GM19372 (cell line): ENCODE measurements at regions not wholly inside any gene's neighbourhood (a gene's known extent, or its start where the extent isn't known, plus 50 kb on each side); places are given as distances from the start of the nearest gene placed in this dataset.
A peak's percentile ranks its signal among the peaks of the same experiment; 100 is the strongest.

Source experiments
- ATAC-seq: cut with Tn5 transposase; IDR thresholded peaks from one replicate; pipeline ENCODE4 v1.9.1; 2021; ENCODE audit warnings: mild to moderate bottlenecking, low read depth, moderate library complexity; ENCODE audit not compliant: unreplicated experiment

DNA sequence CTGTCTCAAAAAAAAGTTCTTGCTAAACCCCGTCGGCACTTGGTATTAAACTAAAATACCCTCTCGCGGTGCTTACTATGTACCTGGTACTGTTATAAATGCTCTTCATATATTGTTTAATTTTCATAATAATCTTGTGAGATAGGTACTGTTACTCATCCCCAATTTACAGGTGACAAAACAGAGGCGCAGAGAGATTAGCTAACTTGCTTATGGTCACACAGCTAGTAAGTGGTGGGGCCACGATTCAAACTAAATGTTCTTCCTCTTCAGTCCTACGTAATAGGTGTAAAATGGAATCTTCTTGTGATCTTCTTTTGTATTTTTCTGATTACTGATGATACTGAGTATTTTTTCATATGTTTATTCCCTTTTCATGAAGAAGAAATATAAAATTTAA lies 51.3 kb downstream of the TET3 start:
- ATAC-seq = no peak

DNA sequence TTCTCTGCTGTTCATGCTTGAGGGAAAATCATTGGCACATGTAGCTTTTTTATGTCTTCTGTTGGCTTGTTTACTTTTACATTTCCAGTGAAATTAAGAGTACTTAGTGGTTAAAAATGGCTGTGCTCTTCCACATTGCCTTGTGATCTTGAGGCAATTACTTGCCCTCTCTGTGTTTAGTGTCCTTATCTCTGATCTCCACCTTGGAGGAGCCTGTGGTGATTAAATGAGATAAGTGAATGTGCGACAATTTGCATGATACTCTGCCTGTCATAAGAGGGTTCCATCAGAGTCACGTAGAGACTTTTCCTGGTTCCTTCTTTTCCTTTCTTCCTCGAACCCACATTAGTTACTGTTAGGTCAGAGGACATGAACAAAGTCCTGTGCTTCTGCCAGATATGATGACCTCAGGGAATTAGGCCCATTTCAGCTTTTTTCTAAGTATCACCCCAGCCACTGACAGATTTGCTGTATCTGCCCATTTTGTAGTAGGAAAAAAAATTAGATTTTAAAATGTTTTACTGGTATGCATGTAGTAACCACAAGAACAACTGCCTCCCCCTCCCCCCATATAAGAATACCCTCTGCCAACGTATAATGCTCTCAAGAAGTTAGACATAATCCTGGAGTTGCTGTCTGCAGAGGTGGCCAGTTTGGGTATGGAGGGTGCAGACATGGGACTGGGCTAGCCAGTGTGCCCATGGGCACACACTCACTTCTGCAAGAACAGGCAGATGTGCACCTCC lies 51.9 kb downstream of the TET3 start:
- no peak for ATAC-seq

DNA sequence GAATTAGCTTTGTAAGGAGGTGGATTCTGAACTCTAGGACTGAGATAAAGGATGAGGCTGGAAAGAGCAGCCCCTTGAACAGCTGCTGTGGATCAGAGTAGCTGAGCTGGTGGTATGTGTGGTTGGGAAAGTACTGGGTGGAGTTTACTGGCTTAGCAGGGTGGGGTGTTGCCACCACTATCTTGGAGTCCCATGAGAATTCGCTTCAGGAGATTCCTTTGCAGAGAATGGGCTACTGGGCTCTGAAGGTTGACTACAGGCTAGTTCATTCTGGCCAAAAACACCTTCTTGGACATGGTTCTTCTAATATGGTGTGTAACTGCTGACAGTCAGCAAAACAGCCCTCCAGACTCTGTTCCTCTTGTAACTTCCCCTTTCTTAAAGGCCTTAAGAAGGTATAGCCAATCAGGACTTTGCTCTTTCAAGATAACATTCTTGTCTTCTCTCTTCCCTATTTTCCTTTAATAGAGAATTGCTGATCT lies 52.7 kb downstream of the TET3 start:
- ATAC-seq = peak; percentile 50

DNA sequence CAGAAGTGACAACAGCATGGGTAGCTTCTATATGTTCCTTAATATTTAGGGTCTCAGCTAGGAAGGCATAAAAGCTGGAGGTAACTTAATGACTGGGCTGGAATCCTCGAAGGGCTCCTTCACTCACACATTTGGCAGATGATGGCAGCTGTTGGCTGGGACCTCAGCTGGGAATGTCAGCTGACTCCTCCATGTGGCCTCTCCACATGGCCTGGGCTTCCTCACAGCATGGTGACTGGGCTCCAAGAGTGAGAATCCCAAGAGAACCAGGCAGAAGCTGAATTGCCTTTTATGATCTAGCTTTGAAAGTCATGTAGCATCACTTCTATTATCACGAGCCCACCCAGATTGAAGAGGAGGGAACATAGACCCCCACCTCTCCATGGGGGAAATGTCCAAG lies 54.9 kb downstream of the TET3 start:
- ATAC-seq = no peak

DNA sequence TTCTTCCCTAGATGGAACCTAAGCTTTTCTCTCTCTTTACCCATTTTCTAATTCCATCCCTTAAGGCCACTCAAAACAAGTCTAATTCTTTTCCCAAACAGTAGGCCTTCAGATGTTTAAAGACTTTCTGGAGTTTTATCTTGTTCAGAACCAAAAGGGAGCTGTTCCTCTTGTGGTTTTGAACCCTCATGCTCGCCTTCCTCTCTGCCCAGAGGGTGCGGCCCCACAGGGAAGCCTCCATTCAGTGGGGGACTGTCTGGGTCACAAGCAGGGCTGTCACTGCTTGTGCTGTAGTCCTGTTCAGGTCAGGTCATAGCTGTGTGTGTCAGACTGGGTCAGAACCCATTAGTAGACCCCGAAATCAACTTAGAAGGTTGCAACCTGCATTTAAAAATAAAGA lies 56.5 kb downstream of the TET3 start:
- ATAC-seq = no peak

DNA sequence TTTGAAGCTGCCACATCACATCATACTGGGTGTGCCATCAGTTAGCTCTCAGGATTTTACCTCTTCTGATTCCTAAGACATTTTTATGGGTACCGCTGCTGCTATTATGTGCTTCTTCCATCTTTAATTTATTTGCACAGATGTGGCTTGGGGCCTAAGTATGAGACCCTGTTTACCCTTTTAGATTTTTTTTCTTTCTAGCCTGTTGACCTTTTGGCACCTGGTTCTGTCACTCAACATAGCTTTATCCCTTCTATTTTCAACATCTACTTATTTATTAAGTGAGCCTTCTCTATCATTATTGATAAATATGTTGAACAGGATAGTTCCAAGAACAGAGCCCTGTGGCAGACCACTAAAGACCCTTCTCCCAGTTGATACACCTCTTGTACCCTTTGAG lies 57.0 kb downstream of the TET3 start:
- ATAC-seq = no peak

DNA sequence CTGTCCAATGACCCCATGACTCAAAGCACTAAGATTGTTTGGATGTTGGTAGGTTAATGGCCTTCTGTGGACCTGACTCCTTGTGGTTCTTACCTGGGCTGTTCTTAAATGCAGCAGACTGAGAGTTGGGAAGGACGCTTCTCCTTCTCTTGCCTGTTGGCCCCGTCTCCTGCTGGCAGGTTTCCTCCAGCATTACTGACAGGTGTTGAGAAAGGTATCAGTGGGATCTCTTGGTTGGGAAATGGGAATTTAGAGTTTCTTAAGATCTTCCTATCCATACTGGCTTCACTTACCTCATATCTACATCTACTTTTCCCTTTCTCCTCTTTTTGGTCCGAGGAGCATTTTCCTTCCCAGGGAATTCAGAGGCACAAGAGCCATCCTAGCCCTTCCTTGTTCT lies 57.9 kb downstream of the TET3 start:
- no peak for ATAC-seq

DNA sequence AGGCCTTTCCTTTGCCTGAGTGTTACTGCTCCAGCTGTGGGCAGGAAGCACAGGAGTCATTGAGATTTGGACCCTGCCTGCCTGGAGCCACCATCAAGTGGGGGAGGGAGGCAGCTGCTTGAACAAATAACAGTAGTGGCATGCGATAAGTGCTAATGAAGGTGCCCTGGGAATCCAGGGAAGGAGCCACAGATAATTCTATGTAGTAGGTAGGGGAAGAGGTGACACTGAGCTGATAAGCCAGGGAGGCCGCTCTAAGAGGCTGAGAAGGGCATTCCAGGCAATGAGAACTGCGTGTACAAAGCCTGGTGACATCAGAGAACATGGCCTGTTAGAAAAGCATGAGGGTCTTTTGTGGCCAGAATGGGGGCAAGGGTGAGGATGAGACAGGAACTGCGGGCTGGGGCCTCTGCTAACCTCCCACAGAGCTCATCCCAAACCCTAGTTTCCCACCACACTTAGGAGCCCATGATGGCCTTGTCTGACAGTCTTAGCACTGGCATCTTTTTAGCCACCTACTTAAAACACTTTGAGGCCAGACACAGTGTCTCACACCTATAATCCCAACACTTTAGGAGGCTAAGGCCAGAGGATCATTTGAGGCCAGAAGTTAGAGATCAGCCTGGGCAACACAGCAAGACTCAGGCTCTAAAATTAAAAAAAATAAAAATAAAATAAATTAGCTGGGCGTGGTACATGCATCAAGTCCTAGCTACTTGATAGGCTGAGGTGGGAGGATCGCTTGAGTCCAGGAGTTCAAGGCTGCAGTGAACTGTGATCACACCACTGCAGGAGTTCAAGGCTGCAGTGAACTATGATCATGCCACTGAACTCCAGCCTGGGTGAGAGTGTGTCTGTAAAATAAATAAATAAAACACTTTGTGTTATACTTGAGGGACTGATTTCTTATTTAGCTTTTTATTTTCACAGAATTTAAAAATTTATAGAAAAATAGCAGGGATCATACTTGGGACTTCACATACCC lies 58.9 kb downstream of the TET3 start:
- no peak for ATAC-seq

DNA sequence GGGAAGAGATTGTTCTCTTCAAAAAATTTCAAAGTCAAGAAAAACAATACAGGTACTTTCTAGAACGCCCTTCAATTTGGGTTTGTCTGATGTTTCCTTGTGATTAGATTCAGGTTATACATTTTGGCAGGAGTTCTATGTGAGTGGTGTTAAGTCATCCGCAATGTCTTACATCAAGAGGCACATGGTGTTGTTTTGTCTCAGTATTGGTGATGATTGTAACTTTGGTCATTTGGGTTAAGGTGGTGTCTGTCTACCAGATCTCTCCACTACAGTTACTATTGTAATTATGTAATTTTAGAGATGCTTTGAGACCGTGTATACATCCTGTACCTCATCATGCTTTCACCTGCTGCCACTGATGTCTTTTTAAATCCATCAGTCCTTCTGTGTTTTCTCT lies 60.3 kb downstream of the TET3 start:
- ATAC-seq = no peak

DNA sequence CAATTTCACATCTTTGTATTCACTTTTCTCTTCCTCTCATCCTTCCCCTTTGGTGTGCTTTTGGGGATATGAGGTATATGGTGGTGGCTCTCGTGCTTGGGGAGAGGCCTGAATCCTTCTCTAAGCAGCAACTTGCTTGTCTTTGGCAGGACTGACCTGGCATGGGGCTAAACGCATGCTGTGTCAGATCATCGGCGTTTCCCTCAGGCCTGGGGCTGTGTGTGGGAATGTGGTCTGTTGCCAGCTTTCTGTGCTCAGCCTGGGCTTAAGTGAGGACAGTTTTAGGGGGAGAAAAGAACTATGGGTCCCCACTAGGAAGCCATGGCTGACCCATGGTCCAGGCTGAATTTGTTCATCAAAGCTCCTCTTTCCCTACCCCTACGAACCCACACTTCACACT lies 60.7 kb downstream of the TET3 start:
- ATAC-seq = no peak

DNA sequence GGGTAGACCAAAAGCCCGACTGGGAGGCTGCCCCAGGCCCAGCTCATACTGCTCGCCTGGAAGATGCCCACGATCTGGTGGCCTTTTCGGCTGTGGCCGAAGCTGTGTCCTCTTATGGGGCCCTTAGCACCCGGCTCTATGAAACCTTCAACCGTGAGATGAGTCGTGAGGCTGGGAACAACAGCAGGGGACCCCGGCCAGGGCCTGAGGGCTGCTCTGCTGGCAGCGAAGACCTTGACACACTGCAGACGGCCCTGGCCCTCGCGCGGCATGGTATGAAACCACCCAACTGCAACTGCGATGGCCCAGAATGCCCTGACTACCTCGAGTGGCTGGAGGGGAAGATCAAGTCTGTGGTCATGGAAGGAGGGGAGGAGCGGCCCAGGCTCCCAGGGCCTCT lies 61.7 kb downstream of the TET3 start:
- ATAC-seq = no peak

DNA sequence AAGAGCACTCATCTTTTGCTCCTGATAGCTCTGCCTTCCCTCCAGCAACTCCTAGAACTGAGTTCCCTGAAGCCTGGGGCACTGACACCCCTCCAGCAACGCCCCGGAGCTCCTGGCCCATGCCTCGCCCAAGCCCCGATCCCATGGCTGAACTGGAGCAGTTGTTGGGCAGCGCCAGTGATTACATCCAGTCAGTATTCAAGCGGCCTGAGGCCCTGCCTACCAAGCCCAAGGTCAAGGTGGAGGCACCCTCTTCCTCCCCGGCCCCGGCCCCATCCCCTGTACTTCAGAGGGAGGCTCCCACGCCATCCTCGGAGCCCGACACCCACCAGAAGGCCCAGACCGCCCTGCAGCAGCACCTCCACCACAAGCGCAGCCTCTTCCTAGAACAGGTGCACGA lies 62.4 kb downstream of the TET3 start:
- no peak for ATAC-seq

DNA sequence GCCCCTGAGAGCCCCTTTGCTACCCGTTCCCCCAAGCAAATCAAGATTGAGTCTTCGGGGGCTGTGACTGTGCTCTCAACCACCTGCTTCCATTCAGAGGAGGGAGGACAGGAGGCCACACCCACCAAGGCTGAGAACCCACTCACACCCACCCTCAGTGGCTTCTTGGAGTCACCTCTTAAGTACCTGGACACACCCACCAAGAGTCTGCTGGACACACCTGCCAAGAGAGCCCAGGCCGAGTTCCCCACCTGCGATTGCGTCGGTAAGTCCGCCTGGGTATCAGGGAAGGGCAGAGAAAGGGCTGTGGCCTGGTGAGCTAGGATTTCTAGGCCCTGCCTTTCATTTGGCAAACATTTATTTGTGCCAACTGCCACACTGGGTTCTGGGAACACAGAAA lies 63.4 kb downstream of the TET3 start:
- no peak for ATAC-seq

DNA sequence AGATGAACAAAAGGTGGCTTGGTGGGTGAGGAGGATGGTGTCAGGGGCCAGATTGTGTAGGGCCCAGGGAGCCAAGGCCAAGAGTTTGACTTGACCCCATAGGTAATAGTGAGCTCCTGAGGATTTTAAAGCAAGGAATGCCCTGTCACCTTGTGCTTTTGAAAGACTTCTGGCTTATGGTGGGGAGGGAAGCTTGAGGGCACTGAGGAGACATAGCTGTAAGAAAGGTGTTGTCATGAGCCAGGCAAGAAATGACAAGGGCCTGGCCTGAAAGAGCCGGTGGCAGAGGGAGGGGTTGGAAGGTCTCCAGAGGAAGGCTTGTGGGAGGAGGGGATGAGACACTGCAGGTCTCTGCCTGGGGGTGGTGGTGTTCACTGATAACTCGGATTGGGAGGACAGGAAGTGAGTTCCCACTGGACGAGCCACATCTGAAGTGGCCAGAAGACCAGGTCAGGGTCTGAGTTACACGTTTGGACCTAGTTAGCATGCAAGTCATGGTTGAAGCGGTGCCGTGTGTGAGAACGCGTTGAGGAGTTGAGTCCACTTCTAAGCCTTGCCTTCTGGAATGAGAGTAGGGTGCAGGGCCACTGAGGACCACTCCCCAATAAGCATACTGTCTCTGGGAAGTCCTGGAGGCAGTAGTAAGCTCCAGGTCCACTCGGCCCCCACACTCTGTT lies 64.3 kb downstream of the TET3 start:
- ATAC-seq = no peak

DNA sequence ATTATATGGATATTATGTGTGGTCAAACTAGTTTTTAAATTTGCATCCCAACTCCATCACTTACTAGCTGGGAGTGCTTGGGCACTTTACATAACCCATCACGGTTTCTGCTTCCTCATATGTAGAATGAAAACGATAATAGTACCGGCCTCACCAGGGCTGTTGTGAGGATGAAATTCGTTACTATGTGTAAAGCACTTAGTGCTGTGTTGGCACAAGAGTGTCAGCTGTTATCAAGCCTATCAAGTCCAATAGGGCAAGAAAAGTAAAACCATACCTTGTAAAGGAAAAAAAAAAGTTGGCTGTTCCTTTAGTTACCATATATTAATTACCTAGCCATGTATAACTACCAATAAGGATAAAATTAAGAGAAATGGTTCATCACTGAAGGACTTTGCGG lies 65.4 kb downstream of the TET3 start:
- no peak for ATAC-seq

DNA sequence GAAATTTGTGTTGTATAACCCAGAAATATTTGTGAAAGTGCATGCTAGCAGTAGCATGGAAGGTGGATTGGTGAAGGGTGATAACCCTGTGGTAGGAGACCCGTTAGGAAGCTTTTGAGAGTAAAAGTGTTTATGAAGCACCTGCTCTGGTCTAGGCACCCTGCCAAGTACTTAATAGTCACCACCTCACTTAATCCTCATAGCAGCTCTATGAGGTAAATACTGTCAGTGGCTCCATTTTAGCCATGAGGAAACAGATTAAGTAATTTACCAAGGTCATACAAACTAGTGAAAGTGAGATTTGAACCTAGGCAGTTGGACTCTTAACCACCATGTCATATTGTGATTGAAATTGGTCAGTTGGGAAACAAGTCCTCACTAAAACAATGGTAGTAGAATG lies 66.8 kb downstream of the TET3 start:
- ATAC-seq = no peak

DNA sequence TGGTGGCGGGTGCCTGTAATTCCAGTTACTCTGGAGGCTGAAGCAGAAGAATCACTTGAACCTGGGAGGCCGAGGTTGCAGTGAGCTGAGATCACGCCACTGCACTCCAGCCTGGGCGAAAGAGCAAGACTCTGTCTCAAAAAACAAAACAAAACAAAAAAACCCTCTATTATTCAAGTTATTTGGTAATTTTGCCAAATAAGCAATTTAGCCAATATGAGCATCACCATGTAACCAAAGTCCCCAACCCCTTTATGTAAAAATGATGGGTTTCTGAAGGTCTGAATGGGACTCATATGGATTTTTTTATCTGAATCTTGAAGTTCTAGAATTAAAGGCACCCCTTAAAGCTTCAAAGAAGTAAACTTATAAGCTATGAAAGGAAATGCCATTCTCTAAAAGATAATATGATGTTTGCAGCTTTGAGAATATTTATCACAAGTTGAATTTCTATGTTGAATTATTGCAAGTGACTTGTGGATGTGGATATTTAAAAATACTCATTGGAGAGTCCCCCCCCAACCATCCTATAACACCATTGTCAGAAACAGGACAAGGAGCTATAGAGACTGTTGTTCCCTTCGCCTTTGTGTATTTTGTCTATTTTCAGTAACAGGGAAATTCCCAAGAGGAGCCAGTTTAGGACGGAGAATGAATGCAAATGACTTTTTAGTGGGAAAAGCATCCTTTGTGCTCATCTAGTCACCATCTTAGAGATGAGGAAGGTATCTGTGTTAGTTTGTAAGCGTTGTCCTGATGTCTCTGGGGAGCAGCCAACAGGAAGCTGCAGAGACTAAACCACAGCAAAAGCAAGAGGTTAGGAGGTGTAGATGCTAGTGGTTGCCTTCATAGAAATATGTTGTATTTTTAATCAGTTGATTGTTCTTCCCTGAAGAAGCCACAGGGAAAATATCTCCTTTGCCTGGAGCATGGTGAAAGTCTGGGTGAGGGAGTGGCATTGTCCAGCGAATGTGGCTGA lies 68.3 kb downstream of the TET3 start:
- ATAC-seq = no peak

DNA sequence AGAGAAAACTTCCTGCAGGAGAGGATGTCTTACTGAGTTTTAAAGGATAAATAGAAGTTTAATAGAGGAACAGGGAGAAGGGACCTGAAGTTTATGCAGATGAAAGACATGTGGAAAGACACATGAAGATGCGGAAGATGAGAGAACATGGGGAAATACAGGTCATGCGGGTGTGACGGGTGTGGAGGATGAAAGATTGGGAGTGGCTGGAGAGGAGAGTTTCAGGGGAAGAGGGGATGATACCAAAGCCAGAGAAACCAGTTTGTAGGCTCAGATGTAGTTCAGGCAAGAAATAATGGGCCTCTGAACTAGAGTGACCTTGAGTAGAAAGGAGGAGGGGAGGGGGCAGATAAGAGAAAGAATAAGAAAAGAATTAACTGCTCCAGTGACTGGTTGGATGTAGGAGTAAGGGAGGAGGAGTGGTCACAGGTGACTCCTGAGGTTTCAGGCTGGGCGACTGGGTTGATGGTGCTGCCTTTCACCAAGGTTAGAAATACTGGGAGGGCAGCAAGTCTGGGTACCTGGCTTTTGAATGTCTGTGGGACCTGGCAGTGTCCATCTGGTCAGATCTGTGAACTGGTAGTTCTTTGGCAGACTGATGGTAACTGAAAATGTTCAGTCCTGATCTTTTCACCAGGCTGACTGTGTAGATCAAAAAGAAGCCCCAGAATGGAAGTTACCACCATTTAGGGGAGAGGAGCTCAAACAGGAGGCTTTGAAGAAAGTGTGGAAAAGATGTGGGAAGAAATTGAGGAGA lies 69.4 kb downstream of the TET3 start:
- no peak for ATAC-seq

DNA sequence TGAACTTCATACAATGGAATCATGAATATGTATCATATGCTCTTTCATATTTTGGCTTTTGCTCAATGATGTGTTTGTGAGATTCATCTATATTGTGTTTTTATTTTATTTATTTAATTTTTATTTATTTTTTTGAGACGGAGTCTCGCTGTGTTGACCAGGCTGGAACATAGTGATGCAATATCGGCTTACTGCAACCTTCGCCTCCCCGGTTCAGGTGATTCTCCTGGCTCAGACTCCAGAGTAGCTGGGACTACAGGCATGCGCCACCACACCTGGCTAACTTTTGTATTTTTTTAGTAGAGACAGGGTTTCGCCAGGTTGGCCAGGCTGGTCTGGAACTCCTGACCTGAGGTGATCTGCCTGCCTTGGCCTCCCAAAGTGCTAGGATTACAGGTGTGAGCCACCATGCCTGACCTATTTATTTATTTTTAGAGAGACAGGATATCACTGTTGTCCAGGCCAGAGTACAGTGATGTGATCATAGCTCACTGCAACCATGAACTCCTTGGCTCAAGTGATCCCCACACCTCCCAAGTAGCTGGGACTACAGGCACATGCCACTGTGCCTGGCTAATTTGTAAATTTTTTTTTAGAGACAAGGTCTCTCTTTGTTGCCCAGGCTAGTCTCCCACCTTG lies 74.5 kb downstream of the TET3 start:
- ATAC-seq = no peak
